Hepatocyte (in vitro differentiated cells): ENCODE measurements at regions not wholly inside any gene's neighbourhood (a gene's known extent, or its start where the extent isn't known, plus 50 kb on each side); places are given as distances from the start of the nearest gene placed in this dataset.

Experiments used
- DNase-seq: peaks from one replicate; pipeline ENCODE4 v3.0.0-alpha.2; 2016; ENCODE audit warnings: low spot score
- H2AFZ ChIP-seq: fragments of 200-600 bp; sonication (generic); 2 replicates; pipeline ENCODE4 v1.6.0; 2016; ENCODE audit warnings: antibody characterized with exemption, mild to moderate bottlenecking
- H3K27ac ChIP-seq: fragments of 200-600 bp; sonication (generic); 2 replicates; pipeline ENCODE4 v1.5.1; 2016; ENCODE audit warnings: mild to moderate bottlenecking
- H3K27me3 ChIP-seq: fragments of 200-600 bp; sonication (generic); 2 replicates; pipeline ENCODE4 v1.6.1; 2016
- H3K36me3 ChIP-seq: fragments of 200-600 bp; sonication (generic); replicated peaks from 2 replicates; pipeline ENCODE4 v1.5.1; 2016; ENCODE audit warnings: low read depth; ENCODE audit not compliant: insufficient read depth
- H3K4me1 ChIP-seq: fragments of 200-600 bp; sonication (generic); 2 replicates; pipeline ENCODE4 v1.5.1; 2016; ENCODE audit warnings: mild to moderate bottlenecking, moderate library complexity; ENCODE audit not compliant: insufficient read depth
- H3K4me2 ChIP-seq: fragments of 200-600 bp; sonication (generic); 2 replicates; pipeline ENCODE4 v1.6.0; 2016
- H3K4me3 ChIP-seq: fragments of 200-600 bp; sonication (generic); 2 replicates; pipeline ENCODE4 v1.5.1; 2016; ENCODE audit warnings: mild to moderate bottlenecking
- H3K79me2 ChIP-seq: fragments of 200-600 bp; sonication (generic); 2 replicates; pipeline ENCODE4 v1.6.0; 2017; ENCODE audit warnings: mild to moderate bottlenecking
- H3K9me2 ChIP-seq: fragments of 200-600 bp; sonication (generic); replicated peaks from 2 replicates; pipeline ENCODE4 v1.6.0; 2017; ENCODE audit warnings: mild to moderate bottlenecking; ENCODE audit not compliant: insufficient read depth
- H3K9me3 ChIP-seq: fragments of 200-600 bp; sonication (generic); 2 replicates; pipeline ENCODE4 v1.5.1; 2016; ENCODE audit warnings: low read depth, mild to moderate bottlenecking
- H4K20me1 ChIP-seq: fragments of 200-600 bp; sonication (generic); 2 replicates; pipeline ENCODE4 v1.6.0; 2016; ENCODE audit warnings: mild to moderate bottlenecking; ENCODE audit not compliant: insufficient read depth, poor library complexity, severe bottlenecking
- CTCF ChIP-seq: fragments of 200-600 bp; sonication (generic); IDR thresholded peaks from 2 replicates; pipeline ENCODE4 v1.5.1; 2016; ENCODE audit warnings: antibody characterized with exemption, mild to moderate bottlenecking; ENCODE audit not compliant: poor library complexity
- EZH2 ChIP-seq: fragments of 200-600 bp; sonication (generic); IDR thresholded peaks from 2 replicates; pipeline ENCODE4 v1.6.1; 2016; ENCODE audit warnings: antibody characterized with exemption, mild to moderate bottlenecking, borderline replicate concordance
- EZH2phosphoT487 ChIP-seq: fragments of 200-600 bp; sonication (generic); IDR thresholded peaks from one replicate; pipeline ENCODE4 v1.6.1; 2018; ENCODE audit warnings: antibody characterized with exemption, mild to moderate bottlenecking, low read depth, moderate library complexity; ENCODE audit not compliant: unreplicated experiment, severe bottlenecking
- WGBS: methylation state at CpG from one replicate; pipeline ENCODE4 v1.1.6; 2016; ENCODE audit warnings: low lambda C conversion rate; ENCODE audit errors: missing lambda C conversion rate; 5-methylcytosine and 5-hydroxymethylcytosine counted together

- H2AFZ ChIP-seq, result no peak overlapping the region
- H3K27ac ChIP-seq, result no peak overlapping the region
- no peak overlapping the region for H3K4me3 ChIP-seq
- H3K4me1 ChIP-seq, result no peaks in the 10 kb centered on the region
- no peaks in the 10 kb centered on the region for H3K9me2 ChIP-seq
- H3K79me2 ChIP-seq, result no peaks in the 10 kb centered on the region
- no peak overlapping the region for H3K4me2 ChIP-seq
- TF ChIP-seq CTCF (no peak), EZH2 (no peak), EZH2phosphoT487 (no peak)
- H3K27me3 ChIP-seq, result no peaks in the 10 kb centered on the region
- DNase-seq, result no peak
- H3K9me3 ChIP-seq, result no peaks in the 10 kb centered on the region
- H3K36me3 ChIP-seq, result no peaks in the 10 kb centered on the region
- WGBS, result 64% methylated on average over 4 of the region's 4 CpGs
- H4K20me1 ChIP-seq, result no peaks in the 10 kb centered on the region
These were observed 299.2 kb upstream of the RBMS1 start for GRCh38 chr2:160792837-160793236.

- Histone ChIP-seq H3K9me3 (no peaks in the 10 kb centered on the region), H2AFZ (no peak overlapping the region), H4K20me1 (no peaks in the 10 kb centered on the region), H3K27ac (no peak overlapping the region), H3K9me2 (no peaks in the 10 kb centered on the region), H3K27me3 (no peaks in the 10 kb centered on the region), H3K36me3 (no peaks in the 10 kb centered on the region), H3K4me2 (no peak overlapping the region), H3K4me3 (no peak overlapping the region), H3K4me1 (no peaks in the 10 kb centered on the region), H3K79me2 (no peaks in the 10 kb centered on the region)
- no peak for DNase-seq
- TF ChIP-seq EZH2phosphoT487 (no peak), EZH2 (no peak), CTCF (no peak)
- 87% methylated on average over 3 of the region's 3 CpGs for WGBS
These were observed 301.3 kb upstream of the RBMS1 start for GRCh38 chr2:160794926-160795325.

GRCh38 chr2:160803881-160804280 is 310.3 kb upstream of the RBMS1 start:
- Histone ChIP-seq H4K20me1 (no peaks in the 10 kb centered on the region), H3K9me2 (no peaks in the 10 kb centered on the region), H3K27me3 (no peaks in the 10 kb centered on the region), H3K4me2 (no peak overlapping the region), H3K36me3 (no peaks in the 10 kb centered on the region), H3K4me1 (no peaks in the 10 kb centered on the region), H2AFZ (no peak overlapping the region), H3K79me2 (no peaks in the 10 kb centered on the region), H3K4me3 (no peak overlapping the region), H3K9me3 (no peaks in the 10 kb centered on the region), H3K27ac (no peak overlapping the region)
- no peak for DNase-seq
- no peak for TF ChIP-seq CTCF
- no peak for TF ChIP-seq EZH2phosphoT487
- no peak for TF ChIP-seq EZH2

GRCh38 chr2:160810406-160810805 is 316.8 kb upstream of the RBMS1 start:
- H3K27ac ChIP-seq, result no peak overlapping the region
- no peak overlapping the region for H2AFZ ChIP-seq
- H3K27me3 ChIP-seq, result no peaks in the 10 kb centered on the region
- H3K9me2 ChIP-seq, result no peaks in the 10 kb centered on the region
- no peak for TF ChIP-seq CTCF
- TF ChIP-seq EZH2, result no peak
- no peak for TF ChIP-seq EZH2phosphoT487
- no peaks in the 10 kb centered on the region for H3K4me1 ChIP-seq
- H3K79me2 ChIP-seq, result no peaks in the 10 kb centered on the region
- no peaks in the 10 kb centered on the region for H3K36me3 ChIP-seq
- WGBS, result 91% methylated on average over 3 of the region's 3 CpGs
- H3K9me3 ChIP-seq, result no peaks in the 10 kb centered on the region
- DNase-seq, result no peak
- H3K4me2 ChIP-seq, result no peak overlapping the region
- no peaks in the 10 kb centered on the region for H4K20me1 ChIP-seq
- no peak overlapping the region for H3K4me3 ChIP-seq
